ENCODE measurements at regions not wholly inside any gene's neighbourhood (a gene's known extent, or its start where the extent isn't known, plus 50 kb on each side); places are given as distances from the start of the nearest gene placed in this dataset.
"Not testable (repeated sequence)": the region's sequence is repeated elsewhere in the genome, so short reads cannot be mapped to it uniquely, and the experiment has no call there.

DNA sequence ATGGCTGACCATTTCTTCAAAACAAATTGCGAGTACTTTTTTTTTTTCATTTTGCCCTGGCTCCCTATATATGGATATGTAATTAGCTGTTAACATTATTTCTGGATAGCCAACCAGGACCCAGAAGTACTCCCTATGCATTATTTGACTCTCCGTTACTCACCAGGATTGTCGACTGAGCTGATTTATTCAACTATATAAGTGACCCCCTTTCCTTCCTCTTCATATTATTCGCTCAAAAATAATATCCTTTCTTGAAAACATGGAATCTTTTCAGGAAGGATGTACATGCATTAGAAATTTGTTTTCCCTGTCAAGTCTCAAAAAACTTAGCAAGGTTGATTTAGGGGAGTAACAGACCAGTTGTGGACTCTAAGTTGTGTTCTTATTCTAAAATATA lies 114.1 kb upstream of the KLHL4 start:
- no peak for TF ChIP-seq CTCF (IDR thresholded peaks at IDR 0.05)
- Histone ChIP-seq H3K27me3 (no peaks in the 10 kb centered on the region), H3K27ac (no peak overlapping the region), H3K36me3 (no peaks in the 10 kb centered on the region), H3K4me3 (no peak overlapping the region), H3K9me3 (peaks cover 0 to 6% (median 0%) of the 10 kb centered on the region in 3 donors), H3K4me1 (peaks cover 0 to 3% (median 0%) of the 10 kb centered on the region in 4 donors)
- intact Hi-C loops (cut with DNase I; ENCODE audit: low total_unique reads) = no loop called here
- DNase-seq = no peak

DNA sequence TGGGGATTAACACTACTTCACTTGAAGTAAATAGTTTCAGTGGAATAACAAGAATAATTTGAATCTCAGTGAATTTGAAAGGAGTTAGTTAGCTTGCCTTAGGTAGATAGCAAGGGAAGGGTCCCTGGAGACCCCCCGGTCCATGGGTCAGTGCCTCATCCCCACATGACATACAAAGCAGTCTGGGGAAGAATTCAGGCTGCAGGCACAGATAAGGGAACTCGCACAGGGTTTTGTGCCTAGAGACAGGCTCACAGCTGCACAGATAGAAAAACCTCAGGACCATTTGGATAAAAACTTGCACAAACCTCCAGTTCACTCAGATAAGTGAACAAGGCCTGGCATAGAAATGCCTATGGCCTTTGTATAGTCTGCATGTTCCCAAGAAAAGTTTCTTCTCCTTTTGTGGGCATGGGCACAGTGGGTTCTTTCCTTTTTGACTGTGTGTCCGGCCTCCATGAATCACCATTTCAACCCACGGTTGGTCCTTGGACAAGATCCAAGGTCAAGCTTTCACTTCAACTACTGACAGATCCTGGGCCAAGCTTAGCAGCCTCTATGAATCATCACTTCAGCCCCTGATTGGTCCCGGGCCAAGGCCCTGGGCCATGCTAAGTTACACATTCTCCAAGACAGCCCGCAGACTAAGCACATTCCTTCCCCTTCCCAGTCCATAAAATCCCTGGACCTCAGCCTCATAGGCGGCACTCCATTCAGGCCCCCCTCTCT lies 108.3 kb upstream of the KLHL4 start:
- no peaks in the 10 kb centered on the region for H3K36me3 ChIP-seq
- intact Hi-C loops (cut with DNase I; ENCODE audit: low total_unique reads) = no loop called here
- TF ChIP-seq CTCF (IDR thresholded peaks at IDR 0.05) = no peak
- peaks cover 0 to 9% (median 4%) of the 10 kb centered on the region in 4 donors for H3K4me1 ChIP-seq
- no peak overlapping the region for H3K4me3 ChIP-seq
- DNase-seq = peak; percentile 31 to 84
- H3K27ac ChIP-seq = peak overlapping the region; percentile 44 to 57
- H3K27me3 ChIP-seq = no peaks in the 10 kb centered on the region
- H3K9me3 ChIP-seq = no peaks in the 10 kb centered on the region

GRCh38 chrX:87425618-87426017 lies 92.0 kb upstream of the KLHL4 start:
- intact Hi-C loops (cut with DNase I; ENCODE audit: low total_unique reads) = no loop called here
- TF ChIP-seq CTCF (IDR thresholded peaks at IDR 0.05) = no peak

DNA sequence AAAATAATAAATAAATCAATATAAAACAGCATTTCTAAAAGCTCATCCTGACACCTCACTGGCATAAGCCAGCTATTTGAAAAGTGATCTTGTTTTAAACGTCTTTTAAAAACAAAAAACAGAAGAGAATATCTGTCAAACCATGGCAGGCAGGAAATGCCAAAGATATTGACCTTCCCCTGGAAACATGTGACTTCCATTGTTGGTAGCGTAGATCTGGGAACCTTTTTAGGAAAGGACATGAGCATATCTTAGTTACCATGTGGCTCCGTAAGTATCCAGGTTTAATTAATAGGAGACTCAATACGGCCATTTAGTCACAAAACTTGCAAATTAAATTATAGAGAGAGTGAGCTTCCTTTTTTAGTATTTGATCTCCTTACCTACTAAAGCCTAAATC lies 83.0 kb upstream of the KLHL4 start:
- no peaks in the 10 kb centered on the region for H3K9me3 ChIP-seq
- intact Hi-C loops (cut with DNase I; ENCODE audit: low total_unique reads) = no loop called here

More at GRCh38 chrX:87425618-87426017, 92.0 kb upstream of the KLHL4 start:
- Histone ChIP-seq H3K4me3 (no peak overlapping the region), H3K27me3 (no peaks in the 10 kb centered on the region), H3K9me3 (no peaks in the 10 kb centered on the region), H3K4me1 (no peaks in the 10 kb centered on the region), H3K27ac (no peak overlapping the region), H3K36me3 (no peaks in the 10 kb centered on the region)
- no peak for DNase-seq

GRCh38 chrX:87448613-87449012 lies 69.0 kb upstream of the KLHL4 start:
- H3K36me3 ChIP-seq; H3K9me3 ChIP-seq; H3K27me3 ChIP-seq; intact Hi-C loops (cut with DNase I; ENCODE audit: low total_unique reads); H3K4me3 ChIP-seq; DNase-seq; H3K4me1 ChIP-seq; H3K27ac ChIP-seq: not testable (repeated sequence)

More for the DNA sequence above, 83.0 kb upstream of the KLHL4 start:
- Histone ChIP-seq H3K4me3 (no peak overlapping the region), H3K36me3 (no peaks in the 10 kb centered on the region), H3K4me1 (no peaks in the 10 kb centered on the region), H3K27ac (no peak overlapping the region), H3K27me3 (no peaks in the 10 kb centered on the region)
- DNase-seq = no peak
- no peak for TF ChIP-seq CTCF (IDR thresholded peaks at IDR 0.05)

GRCh38 chrX:87465757-87466156 lies 51.8 kb upstream of the KLHL4 start:
- H3K9me3 ChIP-seq; H3K27me3 ChIP-seq; intact Hi-C loops (cut with DNase I; ENCODE audit: low total_unique reads); H3K4me3 ChIP-seq; DNase-seq; H3K36me3 ChIP-seq; H3K4me1 ChIP-seq; H3K27ac ChIP-seq: not testable (repeated sequence)
